Thoracic aorta (tissue), 2 donors: ENCODE measurements at regions not wholly inside any gene's neighbourhood (a gene's known extent, or its start where the extent isn't known, plus 50 kb on each side); places are given as distances from the start of the nearest gene placed in this dataset.

Experiments used
- ATAC-seq: fragments of 150-250 bp; one replicate; pipeline ENCODE4 v1.8.0; 2017; ENCODE audit warnings: low read depth; ENCODE audit not compliant: insufficient number of reproducible peaks, low FRiP score
- DNase-seq: peaks from one replicate; pipeline ENCODE4 v3.0.0-alpha.2; 2020; ENCODE audit warnings: low spot score
- H3K27ac ChIP-seq, 2 donors: fragments of 200-600 bp; sonication (generic); 1 replicate in 1 of 2; 2 replicates in 1 of 2; pipeline ENCODE4 v1.5.1; 2016; ENCODE audit warnings: mild to moderate bottlenecking in 2 of 2, moderate library complexity in 2 of 2
- H3K27me3 ChIP-seq: fragments of 200-600 bp; sonication (generic); replicated peaks from 2 replicates; pipeline ENCODE4 v1.6.0; 2016; ENCODE audit warnings: mild to moderate bottlenecking; ENCODE audit not compliant: insufficient read depth
- H3K36me3 ChIP-seq: fragments of 200-600 bp; sonication (generic); one replicate; pipeline ENCODE4 v1.5.1; 2016
- H3K4me1 ChIP-seq, 2 donors: fragments of 200-600 bp; sonication (generic); 1 replicate in 1 of 2; 2 replicates in 1 of 2; pipeline versions ENCODE4 v1.5.1 to v1.6.0; 2016; ENCODE audit warnings: low read depth in 2 of 2, mild to moderate bottlenecking in 1 of 2; ENCODE audit not compliant: control insufficient read depth in 1 of 2
- H3K4me3 ChIP-seq: fragments of 200-600 bp; sonication (generic); 2 replicates; pipeline ENCODE4 v1.5.1; 2016; ENCODE audit warnings: mild to moderate bottlenecking
- H3K9me3 ChIP-seq: fragments of 200-600 bp; sonication (generic); 2 replicates; pipeline ENCODE4 v1.5.1; 2016
- TF ChIP-seq, protein P1 (sequence below): fragments of 200-600 bp; sonication (generic); IDR thresholded peaks from one replicate; pipeline ENCODE4 v1.5.1; 2019; ENCODE audit warnings: antibody characterized with exemption

DNA sequence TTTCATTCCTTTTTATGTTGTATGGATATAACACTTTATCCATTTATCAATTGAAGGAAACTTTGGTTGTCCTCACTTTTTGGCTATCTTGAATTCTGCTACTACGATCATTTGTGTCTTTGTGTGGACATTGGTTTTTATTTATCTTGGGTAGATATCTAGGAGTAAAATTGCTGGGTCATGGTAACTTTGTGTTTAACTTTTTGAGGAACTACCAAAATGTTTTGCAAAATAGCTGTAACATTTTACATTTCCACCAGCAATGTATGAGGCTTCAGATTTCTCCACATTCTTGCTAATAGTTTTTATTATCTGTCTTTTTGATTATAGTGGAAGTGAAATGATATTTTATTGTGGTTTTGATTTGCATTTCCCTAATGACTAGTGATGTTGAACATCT, 55.6 kb downstream of the TLNRD1 start:
- peaks cover 0 to 3% of the 10 kb centered on the region in 2 donors for H3K4me1 ChIP-seq
- no peak for ATAC-seq
- H3K9me3 ChIP-seq: peaks cover 7% of the 10 kb centered on the region
- TF ChIP-seq, protein P1, sequence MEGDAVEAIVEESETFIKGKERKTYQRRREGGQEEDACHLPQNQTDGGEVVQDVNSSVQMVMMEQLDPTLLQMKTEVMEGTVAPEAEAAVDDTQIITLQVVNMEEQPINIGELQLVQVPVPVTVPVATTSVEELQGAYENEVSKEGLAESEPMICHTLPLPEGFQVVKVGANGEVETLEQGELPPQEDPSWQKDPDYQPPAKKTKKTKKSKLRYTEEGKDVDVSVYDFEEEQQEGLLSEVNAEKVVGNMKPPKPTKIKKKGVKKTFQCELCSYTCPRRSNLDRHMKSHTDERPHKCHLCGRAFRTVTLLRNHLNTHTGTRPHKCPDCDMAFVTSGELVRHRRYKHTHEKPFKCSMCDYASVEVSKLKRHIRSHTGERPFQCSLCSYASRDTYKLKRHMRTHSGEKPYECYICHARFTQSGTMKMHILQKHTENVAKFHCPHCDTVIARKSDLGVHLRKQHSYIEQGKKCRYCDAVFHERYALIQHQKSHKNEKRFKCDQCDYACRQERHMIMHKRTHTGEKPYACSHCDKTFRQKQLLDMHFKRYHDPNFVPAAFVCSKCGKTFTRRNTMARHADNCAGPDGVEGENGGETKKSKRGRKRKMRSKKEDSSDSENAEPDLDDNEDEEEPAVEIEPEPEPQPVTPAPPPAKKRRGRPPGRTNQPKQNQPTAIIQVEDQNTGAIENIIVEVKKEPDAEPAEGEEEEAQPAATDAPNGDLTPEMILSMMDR: no peak
- H3K4me3 ChIP-seq: no peak overlapping the region
- H3K27me3 ChIP-seq: no peaks in the 10 kb centered on the region
- no peaks in the 10 kb centered on the region for H3K36me3 ChIP-seq
- DNase-seq: no peak
- H3K27ac ChIP-seq: no peak overlapping the region

DNA sequence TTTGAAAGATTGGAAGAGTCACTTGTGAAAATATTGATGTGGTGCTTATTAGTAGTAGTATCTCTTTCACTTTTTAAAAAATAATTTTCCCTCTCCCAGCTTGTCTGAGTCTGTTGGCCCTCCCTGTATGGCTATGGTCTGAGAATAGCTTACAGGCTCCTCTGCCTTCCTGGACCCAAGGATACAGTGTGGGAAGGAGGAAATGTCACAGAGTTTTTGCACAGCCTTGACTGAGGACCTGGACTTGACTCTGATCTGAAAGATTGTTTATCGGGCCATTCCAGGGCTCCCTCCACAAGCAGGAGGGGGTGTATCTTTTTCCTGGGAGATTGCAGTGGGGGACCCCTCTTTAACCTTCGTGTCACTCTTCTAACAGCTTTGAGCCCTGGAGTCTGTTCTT, 59.7 kb downstream of the TLNRD1 start:
- H3K27ac ChIP-seq: no peak overlapping the region
- ATAC-seq (no peak), DNase-seq (no peak)
- H3K4me1 ChIP-seq: peaks cover 0 to 3% of the 10 kb centered on the region in 2 donors
- TF ChIP-seq, protein P1: no peak
- no peak overlapping the region for H3K4me3 ChIP-seq
- H3K9me3 ChIP-seq: peaks cover 7% of the 10 kb centered on the region
- H3K36me3 ChIP-seq: no peaks in the 10 kb centered on the region
- H3K27me3 ChIP-seq: no peaks in the 10 kb centered on the region

DNA sequence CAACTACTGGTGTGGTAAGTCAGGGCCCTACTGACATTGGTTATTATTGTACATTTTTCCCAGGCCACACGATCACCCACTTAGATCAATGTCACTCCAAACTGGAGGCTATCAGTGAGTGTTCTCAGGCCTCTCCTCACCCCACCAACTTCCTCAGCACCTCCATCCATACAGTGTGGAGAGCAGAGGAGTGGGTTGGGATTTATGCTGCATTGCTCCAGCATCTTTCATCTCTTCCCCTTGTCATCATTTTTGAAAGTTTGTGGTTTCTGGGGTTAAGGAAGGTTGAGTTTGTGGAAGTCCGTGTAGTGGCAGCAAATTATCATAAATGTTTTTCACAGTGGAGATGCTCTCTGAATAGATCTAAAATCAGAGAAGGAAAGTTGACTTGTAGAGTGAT, 60.2 kb downstream of the TLNRD1 start:
- H3K27me3 ChIP-seq: no peaks in the 10 kb centered on the region
- H3K27ac ChIP-seq: no peak overlapping the region
- peaks cover 0 to 3% of the 10 kb centered on the region in 2 donors for H3K4me1 ChIP-seq
- ATAC-seq: no peak
- no peak for DNase-seq
- H3K4me3 ChIP-seq: no peak overlapping the region
- TF ChIP-seq, protein P1: no peak
- peaks cover 7% of the 10 kb centered on the region for H3K9me3 ChIP-seq
- no peaks in the 10 kb centered on the region for H3K36me3 ChIP-seq

DNA sequence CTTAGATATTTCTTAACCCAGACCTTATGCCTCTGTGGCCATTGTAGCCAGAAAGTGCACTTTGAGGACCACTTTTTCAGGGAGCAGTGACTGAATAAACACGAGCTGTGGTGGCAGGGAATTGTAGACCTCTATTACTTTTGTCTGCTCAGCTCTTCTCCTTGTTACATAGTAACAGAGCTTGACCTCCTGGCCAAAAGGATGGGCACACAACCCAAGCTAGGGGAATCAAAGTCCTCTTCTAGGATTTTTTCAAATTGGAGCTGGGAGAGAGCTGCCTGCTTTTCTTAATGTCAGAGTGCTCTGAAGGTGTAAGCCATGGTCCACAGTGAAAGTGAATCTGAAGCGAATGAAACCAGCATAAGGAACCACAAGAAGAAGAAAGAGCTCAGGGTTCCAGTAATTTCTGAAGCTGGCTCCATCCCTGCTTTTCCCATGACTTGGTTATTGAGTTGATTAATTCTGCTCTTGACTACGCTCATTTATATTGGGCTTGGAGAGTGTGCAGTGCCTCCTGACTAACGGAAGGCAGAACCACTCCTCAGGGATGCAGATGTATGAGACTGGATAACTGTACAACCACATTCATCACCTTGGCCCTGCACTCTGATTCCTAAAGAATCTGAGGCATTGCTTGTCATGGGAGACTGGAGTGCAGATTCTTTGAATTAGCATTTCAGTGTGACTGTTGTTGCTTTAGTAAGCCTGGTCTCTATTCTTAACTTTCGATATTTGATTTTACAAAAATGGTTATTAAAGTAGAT, 60.9 kb downstream of the TLNRD1 start:
- Histone ChIP-seq H3K4me3 (no peak overlapping the region), H3K4me1 (no peaks in the 10 kb centered on the region), H3K27ac (no peak overlapping the region), H3K36me3 (no peaks in the 10 kb centered on the region), H3K27me3 (no peaks in the 10 kb centered on the region), H3K9me3 (peaks cover 7% of the 10 kb centered on the region)
- ATAC-seq (no peak), DNase-seq (no peak)
- TF ChIP-seq, protein P1: no peak

DNA sequence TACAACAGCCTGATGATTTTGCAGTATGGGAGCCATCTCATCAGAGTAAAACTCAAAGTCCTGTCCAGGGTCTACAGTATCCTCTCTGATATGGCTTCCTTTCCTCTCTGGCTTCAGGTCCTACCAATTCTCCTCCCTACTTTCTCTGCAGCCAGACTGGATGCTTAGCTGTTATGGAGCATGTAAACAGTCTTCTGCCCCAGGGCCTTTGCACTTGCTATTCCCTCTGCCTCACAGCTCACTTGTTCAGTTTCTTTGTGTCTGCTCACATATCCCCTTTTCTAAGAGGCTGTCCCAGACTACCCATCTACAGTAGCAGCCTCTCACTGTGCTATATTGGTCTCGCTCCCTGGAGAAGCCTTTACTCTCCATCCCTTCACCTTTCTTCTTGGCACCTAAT, 62.2 kb downstream of the TLNRD1 start:
- H3K4me1 ChIP-seq: no peaks in the 10 kb centered on the region
- DNase-seq: no peak
- H3K9me3 ChIP-seq: peaks cover 5% of the 10 kb centered on the region
- H3K27me3 ChIP-seq: no peaks in the 10 kb centered on the region
- H3K4me3 ChIP-seq: no peak overlapping the region
- no peak for ATAC-seq
- no peak overlapping the region for H3K27ac ChIP-seq
- TF ChIP-seq, protein P1: no peak
- H3K36me3 ChIP-seq: no peaks in the 10 kb centered on the region
